ENCODE measurements at regions not wholly inside any gene's neighbourhood (a gene's known extent, or its start where the extent isn't known, plus 50 kb on each side); places are given as distances from the start of the nearest gene placed in this dataset.

- intact Hi-C loops (cut with micrococcal nuclease; ENCODE audit: unreplicated experiment) = no loop called here
- POLR2A ChIA-PET = no interaction called here
- CTCF ChIA-PET = no interaction called here
- in situ Hi-C loops (cut with HindIII; ENCODE audit: low pct_unique_long_range_greater_than_20kb, low sequenced_read_pairs) = no loop called here
- Histone ChIP-seq H3K27me3 (ENCODE audit: control insufficient read depth, insufficient read depth, low read length) (no peaks in the 10 kb centered on the region), H3K27ac (ENCODE audit: low read length) (no peak overlapping the region; the same call in 1 of the 2 replicates), H3K36me3 (ENCODE audit: control insufficient read depth, insufficient read depth, low read length) (no peaks in the 10 kb centered on the region), H3K4me1 (ENCODE audit: control insufficient read depth, insufficient read depth, low read length) (0 out of 2 replicates have a peak, but pooled peaks cover 2% of the 10 kb centered on the region), H3K4me3 (ENCODE audit: low read depth in 2 of 2, low read length in 2 of 2) (no peak overlapping the region), H3K9me3 (ENCODE audit: control insufficient read depth, insufficient read depth, low read depth, low read length) (no peaks in the 10 kb centered on the region)
- no peak for ATAC-seq
- no peak for DNase-seq (ENCODE audit: low read depth, low spot score)
- TF ChIP-seq POLR2AphosphoS5 (IDR thresholded peaks at IDR 0.05; ENCODE audit: low read depth, low read length) (no peak), TCF7L2 (IDR thresholded peaks at IDR 0.05; ENCODE audit: low read depth, low read length) (no peak)
- no TSS peak for BruUV-seq (replicated peaks)
Observed at GRCh38 chr2:113831161-113831560, 58.7 kb upstream of the ACTR3 start.

GRCh38 chr2:113829761-113830160 lies 60.1 kb upstream of the ACTR3 start:
- DNase-seq (ENCODE audit: low read depth, low spot score) (no peak), ATAC-seq (no peak)
- ChIA-PET CTCF (no interaction called here), POLR2A (no interaction called here)
- H3K27ac ChIP-seq (ENCODE audit: low read length) = no peak overlapping the region
- in situ Hi-C loops (cut with HindIII; ENCODE audit: low pct_unique_long_range_greater_than_20kb, low sequenced_read_pairs) = no loop called here
- no TSS peak for BruUV-seq (replicated peaks)
- H3K4me1 ChIP-seq (ENCODE audit: control insufficient read depth, insufficient read depth, low read length) = 0 out of 2 replicates have a peak, but pooled peaks cover 2% of the 10 kb centered on the region
- intact Hi-C loops (cut with micrococcal nuclease; ENCODE audit: unreplicated experiment) = no loop called here
- H3K9me3 ChIP-seq (ENCODE audit: control insufficient read depth, insufficient read depth, low read depth, low read length) = no peaks in the 10 kb centered on the region
- H3K36me3 ChIP-seq (ENCODE audit: control insufficient read depth, insufficient read depth, low read length) = no peaks in the 10 kb centered on the region
- H3K4me3 ChIP-seq (ENCODE audit: low read depth in 2 of 2, low read length in 2 of 2) = no peak overlapping the region
- TF ChIP-seq SIN3A (IDR thresholded peaks at IDR 0.05; ENCODE audit: borderline replicate concordance, insufficient read depth, low read depth, low read length) (no peak), POLR2AphosphoS5 (IDR thresholded peaks at IDR 0.05; ENCODE audit: low read depth, low read length) (no peak), CTCF (IDR thresholded peaks at IDR 0.05) (no peak), TCF7L2 (IDR thresholded peaks at IDR 0.05; ENCODE audit: low read depth, low read length) (no peak), REST (IDR thresholded peaks at IDR 0.05; ENCODE audit: insufficient read depth in 1 of 2, low read depth in 2 of 2, low read length in 1 of 2) (no peak)
- H3K27me3 ChIP-seq (ENCODE audit: control insufficient read depth, insufficient read depth, low read length) = no peaks in the 10 kb centered on the region

- no peaks in the 10 kb centered on the region for H3K9me3 ChIP-seq (ENCODE audit: control insufficient read depth, insufficient read depth, low read depth, low read length)
- ATAC-seq = no peak
- 0 out of 2 replicates have a peak, but pooled peaks cover 2% of the 10 kb centered on the region for H3K4me1 ChIP-seq (ENCODE audit: control insufficient read depth, insufficient read depth, low read length)
- H3K4me3 ChIP-seq (ENCODE audit: low read depth in 2 of 2, low read length in 2 of 2) = no peak overlapping the region
- H3K36me3 ChIP-seq (ENCODE audit: control insufficient read depth, insufficient read depth, low read length) = no peaks in the 10 kb centered on the region
- intact Hi-C loops (cut with micrococcal nuclease; ENCODE audit: unreplicated experiment) (no loop called here), in situ Hi-C loops (cut with HindIII; ENCODE audit: low pct_unique_long_range_greater_than_20kb, low sequenced_read_pairs) (no loop called here)
- no peak overlapping the region for H3K27ac ChIP-seq (ENCODE audit: low read length)
- ChIA-PET POLR2A (no interaction called here), CTCF (no interaction called here)
- TF ChIP-seq REST (IDR thresholded peaks at IDR 0.05; ENCODE audit: insufficient read depth in 1 of 2, low read depth in 2 of 2, low read length in 1 of 2) = no peak
- no peak for TF ChIP-seq TCF7L2 (IDR thresholded peaks at IDR 0.05; ENCODE audit: low read depth, low read length)
- no peak for TF ChIP-seq POLR2AphosphoS5 (IDR thresholded peaks at IDR 0.05; ENCODE audit: low read depth, low read length)
- no peak for TF ChIP-seq SIN3A (IDR thresholded peaks at IDR 0.05; ENCODE audit: borderline replicate concordance, insufficient read depth, low read depth, low read length)
- no peak for TF ChIP-seq CTCF (IDR thresholded peaks at IDR 0.05)
- DNase-seq (ENCODE audit: low read depth, low spot score) = no peak
- no TSS peak for BruUV-seq (replicated peaks)
- H3K27me3 ChIP-seq (ENCODE audit: control insufficient read depth, insufficient read depth, low read length) = no peaks in the 10 kb centered on the region
Observed at GRCh38 chr2:113829270-113829669, 60.6 kb upstream of the ACTR3 start.
